HepG2 (cell line): ENCODE measurements at regions not wholly inside any gene's neighbourhood (a gene's known extent, or its start where the extent isn't known, plus 50 kb on each side); places are given as distances from the start of the nearest gene placed in this dataset.

Experiments used
- ATAC-seq: fragments of 200-7000 bp; cut with Tn5 transposase; 3 replicates; pipeline ENCODE4 v1.9.1; 2020; ENCODE audit warnings: mild to moderate bottlenecking, moderate library complexity
- BruUV-seq: library from RNA; stranded (reverse); fragments of 400-500 nt; replicated peaks from 2 replicates; lab custom pipeline; 2021; lab: Mats Ljungman, UMichigan
- CTCF ChIA-PET: fragments of 300-600 bp; formaldehyde crosslinking; extraction: SDS; loops from one replicate; lab custom pipeline; 2021; ENCODE audit warnings: low total read pairs, inconsistent platforms, low intra/inter-chr PET ratio; lab: Yijun Ruan, JAX
- POLR2A ChIA-PET: fragments of 350-600 bp; sonication (Branson Sonifier 250); formaldehyde crosslinking; loops from one replicate; lab custom pipeline; 2020; ENCODE audit warnings: antibody characterized with exemption, inconsistent platforms; lab: Yijun Ruan, JAX
- DNase-seq: peaks from one replicate; pipeline ENCODE4 v3.0.0-alpha.2; 2015; ENCODE audit warnings: low spot score
- FAIRE-seq: peaks from 3 replicates; lab custom pipeline; 2011; peaks lifted over from hg19 to GRCh38; lab: Jason Lieb, UNC
- H2AFZ ChIP-seq: one replicate; pipeline ENCODE4 v1.6.1; 2011; ENCODE audit warnings: low read length, inconsistent platforms
- H3K27ac ChIP-seq: fragments of 300-600 bp; 3 replicates; pipeline ENCODE4 v1.8.0; 2011; ENCODE audit warnings: mixed run types, mild to moderate bottlenecking, mixed read lengths, low read length, inconsistent platforms; ENCODE audit not compliant: insufficient read depth; ENCODE audit errors: extremely low read length
- H3K27me3 ChIP-seq, 2 experiments: fragments of 200-600 bp in 1 of 2; 2 replicates in 1 of 2; 3 replicates in 1 of 2; pipeline versions ENCODE4 v1.6.0 to v1.8.0; 2011; ENCODE audit warnings: low read length in 2 of 2, mild to moderate bottlenecking in 2 of 2, moderate library complexity in 2 of 2, inconsistent platforms in 1 of 2; ENCODE audit not compliant: insufficient read depth in 2 of 2, control insufficient read depth in 1 of 2
- H3K36me3 ChIP-seq, 2 experiments: fragments of 200-600 bp in 1 of 2; replicated peaks in 1 of 2; 2 replicates in 1 of 2; 3 replicates in 1 of 2; pipeline versions ENCODE4 v1.5.1 to v1.8.0; 2011; ENCODE audit warnings: low read length in 2 of 2, inconsistent platforms in 1 of 2; ENCODE audit not compliant: insufficient read depth in 2 of 2, control insufficient read depth in 1 of 2
- H3K4me1 ChIP-seq: 2 replicates; pipeline ENCODE4 v1.5.1; 2012; ENCODE audit warnings: low read length, inconsistent platforms; ENCODE audit not compliant: insufficient read depth
- H3K4me2 ChIP-seq: 2 replicates; pipeline ENCODE4 v1.6.0; 2011; ENCODE audit warnings: low read depth, low read length, inconsistent platforms
- H3K4me3 ChIP-seq, 3 experiments: fragments of 200-600 bp in 1 of 3; sonication (generic), shearing (Covaris generic) in 1 of 3; replicated peaks in 1 of 3; 2 replicates each; pipeline ENCODE4 v1.5.1; 2011 to 2016; ENCODE audit warnings: low read length in 3 of 3, inconsistent platforms in 2 of 3, low read depth in 2 of 3, mild to moderate bottlenecking in 2 of 3, control low read depth in 1 of 3, mixed read lengths in 1 of 3; ENCODE audit not compliant: insufficient read depth in 1 of 3
- H3K79me2 ChIP-seq: one replicate; pipeline ENCODE4 v1.6.1; 2011; ENCODE audit warnings: low read length, inconsistent platforms; ENCODE audit not compliant: insufficient read depth
- H3K9ac ChIP-seq: 2 replicates; pipeline ENCODE4 v1.6.0; 2011; ENCODE audit warnings: mild to moderate bottlenecking, low read depth, low read length, inconsistent platforms; ENCODE audit not compliant: insufficient read depth
- H3K9me3 ChIP-seq: 2 replicates; pipeline ENCODE4 v1.5.1; 2012; ENCODE audit warnings: mild to moderate bottlenecking, low read length
- H4K20me1 ChIP-seq: 2 replicates; pipeline ENCODE4 v1.6.0; 2011; ENCODE audit warnings: inconsistent platforms, mild to moderate bottlenecking, low read length, moderate library complexity; ENCODE audit not compliant: insufficient read depth
- BRD4 ChIP-seq: sonication (generic); formaldehyde crosslinking; IDR thresholded peaks from 2 replicates; pipeline ENCODE4 v1.4.0; 2020; ENCODE audit warnings: missing genetic modification reagents
- POGZ ChIP-seq: sonication (generic); formaldehyde crosslinking; IDR thresholded peaks from 2 replicates; pipeline ENCODE4 v1.4.0; 2020; ENCODE audit warnings: mild to moderate bottlenecking, missing genetic modification reagents
- RBM22 ChIP-seq: fragments of 200-400 bp; formaldehyde crosslinking; optimal IDR thresholded peaks from 2 replicates; pipeline ENCODE3; 2017; ENCODE audit warnings: mild to moderate bottlenecking, low read length, moderate library complexity
- RFX1 ChIP-seq: fragments of 450-650 bp; IDR thresholded peaks from 2 replicates; pipeline ENCODE4 v1.6.1; 2017
- SNRNP70 ChIP-seq: fragments of 200-400 bp; formaldehyde crosslinking; IDR thresholded peaks from 2 replicates; pipeline ENCODE4 v1.6.1; 2017; ENCODE audit warnings: mild to moderate bottlenecking, low read depth, low read length, moderate library complexity
- THAP7 ChIP-seq: sonication (generic); formaldehyde crosslinking; IDR thresholded peaks from 2 replicates; pipeline ENCODE4 v1.8.1; 2023; ENCODE audit warnings: mild to moderate bottlenecking, missing genetic modification reagents
- THAP9 ChIP-seq: sonication (generic); formaldehyde crosslinking; IDR thresholded peaks from 2 replicates; pipeline ENCODE4; 2020; ENCODE audit warnings: missing genetic modification reagents, mild to moderate bottlenecking, borderline replicate concordance
- ZBTB8A ChIP-seq: sonication (generic); formaldehyde crosslinking; IDR thresholded peaks from 2 replicates; pipeline ENCODE4 v1.4.0; 2020; ENCODE audit warnings: mild to moderate bottlenecking, low read depth, missing genetic modification reagents, borderline replicate concordance
- ZMAT3 ChIP-seq: sonication (generic); formaldehyde crosslinking; conservative IDR thresholded peaks from 2 replicates; pipeline ENCODE4 v1.7.0; 2021; ENCODE audit warnings: missing genetic modification reagents
- ZNF407 ChIP-seq: sonication (generic); formaldehyde crosslinking; IDR thresholded peaks from one replicate; pipeline ENCODE4 v1.5.1; 2020; ENCODE audit warnings: mild to moderate bottlenecking, missing genetic modification reagents; ENCODE audit errors: not compliant biosample characterization
- ZNF660 ChIP-seq: sonication (generic); formaldehyde crosslinking; IDR thresholded peaks from 2 replicates; pipeline ENCODE4 v1.5.1; 2020; ENCODE audit warnings: mild to moderate bottlenecking, low read depth, missing genetic modification reagents, borderline replicate concordance
- ZNF777 ChIP-seq: sonication (generic); formaldehyde crosslinking; IDR thresholded peaks from 2 replicates; pipeline ENCODE4 v1.4.0; 2020; ENCODE audit warnings: missing genetic modification reagents
- ZNF780A ChIP-seq: sonication (generic); formaldehyde crosslinking; IDR thresholded peaks from 2 replicates; pipeline ENCODE4 v1.8.0; 2022; ENCODE audit warnings: mild to moderate bottlenecking, missing genetic modification reagents, moderate library complexity
- in situ Hi-C: cut with HindIII; loops from 2 replicates; pipeline ENCODE4 v1.10.0; 2017; ENCODE audit warnings: low pct_unique_long_range_greater_than_20kb; ENCODE audit not compliant: extremely low pct_ligation_motif_present
- intact Hi-C: fragments of 100-400 bp; cut with micrococcal nuclease; formaldehyde crosslinking; loops from one replicate; pipeline ENCODE4 v1.10.0; 2022; ENCODE audit not compliant: unreplicated experiment

GRCh38 chr1:68585351-68585750 lies 88.5 kb upstream of the DEPDC1 start (continued):
- TF ChIP-seq POGZ (CRISPR knock-in tag) (no peak), ZBTB8A (CRISPR knock-in tag) (no peak), THAP7 (CRISPR knock-in tag) (no peak), THAP9 (CRISPR knock-in tag) (no peak)

GRCh38 chr1:68586766-68587165 lies 89.9 kb upstream of the DEPDC1 start:
- no TSS peak for BruUV-seq
- Histone ChIP-seq H3K9me3 (peaks cover 63% of the 10 kb centered on the region), H3K9ac (no peak overlapping the region), H2AFZ (no peak overlapping the region), H3K79me2 (no peaks in the 10 kb centered on the region), H4K20me1 (no peaks in the 10 kb centered on the region), H3K4me1 (no peaks in the 10 kb centered on the region), H3K36me3 (no peaks in the 10 kb centered on the region), H3K4me2 (no peak overlapping the region), H3K27me3 (no peaks in the 10 kb centered on the region), H3K4me3 (no peak overlapping the region), H3K27ac (no peak overlapping the region)
- DNase-seq (no peak), FAIRE-seq (no peak), ATAC-seq (no peak)
- in situ Hi-C loops (no loop called here), intact Hi-C loops (no loop called here)
- ChIA-PET POLR2A (no interaction called here), CTCF (no interaction called here)
- TF ChIP-seq ZMAT3 (CRISPR knock-in tag): no peak
- no peak for TF ChIP-seq BRD4 (CRISPR knock-in tag)
- TF ChIP-seq RBM22: no peak
- TF ChIP-seq RFX1: no peak
- TF ChIP-seq ZNF780A (CRISPR knock-in tag): no peak
- no peak for TF ChIP-seq ZNF777 (CRISPR knock-in tag)
- TF ChIP-seq SNRNP70: no peak
- TF ChIP-seq ZNF660 (CRISPR knock-in tag): no peak
- no peak for TF ChIP-seq ZNF407 (CRISPR knock-in tag)
